Prostate gland (tissue), 2 donors: ENCODE measurements at regions not wholly inside any gene's neighbourhood (a gene's known extent, or its start where the extent isn't known, plus 50 kb on each side); places are given as distances from the start of the nearest gene placed in this dataset.

ENCODE experiments used
- DNase-seq: peaks from one replicate; pipeline ENCODE4 v3.0.0-alpha.2; 2019; ENCODE audit warnings: low spot score
- H3K27ac ChIP-seq, 2 donors: fragments of 200-600 bp; sonication (generic); 2 replicates each; pipeline ENCODE4 v1.5.1; 2017 to 2019
- H3K27me3 ChIP-seq: fragments of 200-600 bp; sonication (generic); replicated peaks from 2 replicates; pipeline ENCODE4 v1.5.1; 2019; ENCODE audit not compliant: insufficient read depth
- H3K36me3 ChIP-seq, 2 donors: fragments of 200-600 bp; sonication (generic); 1 replicate in 1 of 2; 2 replicates in 1 of 2; pipeline versions ENCODE4 v1.5.1 to v1.8.1; 2017 to 2019
- H3K4me1 ChIP-seq: fragments of 200-600 bp; sonication (generic); replicated peaks from 2 replicates; pipeline ENCODE4 v1.5.1; 2019
- H3K4me3 ChIP-seq, 2 donors: fragments of 200-600 bp; sonication (generic); 2 replicates each; pipeline ENCODE4 v1.5.1; 2017 to 2019
- H3K9me3 ChIP-seq: fragments of 200-600 bp; sonication (generic); 2 replicates; pipeline ENCODE4 v1.5.1; 2017
- CTCF ChIP-seq, 4 experiments: fragments of 200-600 bp in 2 of 4; fragments of 450-650 bp in 2 of 4; sonication (generic) in 2 of 4; IDR thresholded peaks; 1 replicate in 3 of 4; 2 replicates in 1 of 4; pipeline ENCODE4 v1.5.1; 2016 to 2019; ENCODE audit warnings: antibody characterized with exemption in 4 of 4, mild to moderate bottlenecking in 2 of 4, moderate library complexity in 2 of 4
- POLR2A ChIP-seq: fragments of 450-650 bp; IDR thresholded peaks from one replicate; pipeline ENCODE4 v1.6.1; 2016; ENCODE audit warnings: antibody characterized with exemption, mild to moderate bottlenecking
- POLR2AphosphoS5 ChIP-seq: sonication (generic); formaldehyde crosslinking; IDR thresholded peaks from one replicate; pipeline ENCODE4 v1.6.1; 2017; ENCODE audit warnings: antibody characterized with exemption
- WGBS: methylation state at CpG from one replicate; pipeline ENCODE4 v1.1.5; 2018; 5-methylcytosine and 5-hydroxymethylcytosine counted together
- intact Hi-C: fragments of 100-400 bp; cut with DNase I; formaldehyde crosslinking; loops from one replicate; pipeline ENCODE4 v1.14.2; 2022

GRCh38 chr2:44107974-44108373 lies 60.7 kb upstream of the PPM1B start:
- H3K4me3 ChIP-seq = no peak overlapping the region
- DNase-seq = no peak
- H3K36me3 ChIP-seq = no peaks in the 10 kb centered on the region
- 85% methylated on average over 3 of the region's 3 CpGs for WGBS
- no peaks in the 10 kb centered on the region for H3K27me3 ChIP-seq
- peaks cover 2% of the 10 kb centered on the region for H3K4me1 ChIP-seq
- H3K27ac ChIP-seq = no peak overlapping the region
- TF ChIP-seq CTCF (IDR thresholded peaks at IDR 0.05) (no peak), POLR2AphosphoS5 (no peak), POLR2A (no peak)
- no peaks in the 10 kb centered on the region for H3K9me3 ChIP-seq
- intact Hi-C loops = no loop called here

GRCh38 chr2:44109166-44109565 lies 59.5 kb upstream of the PPM1B start:
- H3K27ac ChIP-seq = no peak overlapping the region
- 88% methylated on average over 3 of the region's 3 CpGs for WGBS
- no peaks in the 10 kb centered on the region for H3K36me3 ChIP-seq
- H3K9me3 ChIP-seq = no peaks in the 10 kb centered on the region
- peaks cover 2% of the 10 kb centered on the region for H3K4me1 ChIP-seq
- no peak for DNase-seq
- TF ChIP-seq POLR2AphosphoS5 = no peak
- TF ChIP-seq CTCF (IDR thresholded peaks at IDR 0.05) = no peak
- no peak for TF ChIP-seq POLR2A
- intact Hi-C loops = no loop called here
- H3K27me3 ChIP-seq = no peaks in the 10 kb centered on the region
- H3K4me3 ChIP-seq = no peak overlapping the region

GRCh38 chr2:44110444-44110843 lies 58.2 kb upstream of the PPM1B start:
- no peak overlapping the region for H3K27ac ChIP-seq
- no peaks in the 10 kb centered on the region for H3K36me3 ChIP-seq
- no peak overlapping the region for H3K4me3 ChIP-seq
- no peaks in the 10 kb centered on the region for H3K9me3 ChIP-seq
- H3K4me1 ChIP-seq = no peaks in the 10 kb centered on the region
- DNase-seq = no peak
- no peaks in the 10 kb centered on the region for H3K27me3 ChIP-seq
- 74% methylated on average over 2 of the region's 2 CpGs for WGBS
- intact Hi-C loops = no loop called here
- TF ChIP-seq POLR2A (no peak), CTCF (IDR thresholded peaks at IDR 0.05) (no peak), POLR2AphosphoS5 (no peak)

- DNase-seq = peak; percentile 45
- Histone ChIP-seq H3K36me3 (no peaks in the 10 kb centered on the region), H3K27ac (peak overlapping the region in 1 of 2 donors; percentile 46), H3K4me3 (no peak overlapping the region), H3K27me3 (no peaks in the 10 kb centered on the region), H3K4me1 (no peaks in the 10 kb centered on the region), H3K9me3 (no peaks in the 10 kb centered on the region)
- TF ChIP-seq CTCF (IDR thresholded peaks at IDR 0.05) (no peak), POLR2A (no peak), POLR2AphosphoS5 (peak; percentile 89)
- intact Hi-C loops = no loop called here
Observed at GRCh38 chr2:44112096-44112495, 56.6 kb upstream of the PPM1B start.

GRCh38 chr2:44116319-44116718 lies 52.4 kb upstream of the PPM1B start:
- H3K27ac ChIP-seq = no peak overlapping the region
- no peaks in the 10 kb centered on the region for H3K36me3 ChIP-seq
- DNase-seq = no peak
- H3K4me3 ChIP-seq = no peak overlapping the region
- WGBS = 90% methylated on average over 3 of the region's 3 CpGs
- TF ChIP-seq POLR2A (no peak), CTCF (IDR thresholded peaks at IDR 0.05) (no peak), POLR2AphosphoS5 (no peak)
- no peaks in the 10 kb centered on the region for H3K9me3 ChIP-seq
- H3K4me1 ChIP-seq = no peaks in the 10 kb centered on the region
- intact Hi-C loops = no loop called here
- H3K27me3 ChIP-seq = no peaks in the 10 kb centered on the region
